Adipocyte (in vitro differentiated cells): ENCODE measurements at regions not wholly inside any gene's neighbourhood (a gene's known extent, or its start where the extent isn't known, plus 50 kb on each side); places are given as distances from the start of the nearest gene placed in this dataset.

Experiments used
- DNase-seq: peaks from one replicate; pipeline ENCODE4 v3.0.0-alpha.2; 2015; ENCODE audit warnings: low read depth
- H3K27me3 ChIP-seq: replicated peaks from 2 replicates; pipeline ENCODE4 v1.7.0; 2013; ENCODE audit warnings: mild to moderate bottlenecking, low read length, moderate library complexity; ENCODE audit not compliant: control insufficient read depth, insufficient read depth
- H3K36me3 ChIP-seq: 2 replicates; pipeline ENCODE4 v1.7.0; 2013; ENCODE audit warnings: low read length, mild to moderate bottlenecking, moderate library complexity; ENCODE audit not compliant: control insufficient read depth, insufficient read depth, severe bottlenecking
- H3K4me1 ChIP-seq: 2 replicates; pipeline ENCODE4 v1.7.0; 2013; ENCODE audit warnings: mild to moderate bottlenecking, low read length, moderate library complexity; ENCODE audit not compliant: control insufficient read depth, insufficient read depth
- H3K4me3 ChIP-seq: 2 replicates; pipeline ENCODE4 v1.7.0; 2013; ENCODE audit warnings: mild to moderate bottlenecking, low read length, moderate library complexity
- H3K9ac ChIP-seq: 2 replicates; pipeline ENCODE4 v1.7.0; 2013; ENCODE audit warnings: mild to moderate bottlenecking, low read length, moderate library complexity
- H3K9me3 ChIP-seq: 2 replicates; pipeline ENCODE4 v1.7.0; 2013; ENCODE audit warnings: mild to moderate bottlenecking, low read length, moderate library complexity; ENCODE audit not compliant: control insufficient read depth

DNA sequence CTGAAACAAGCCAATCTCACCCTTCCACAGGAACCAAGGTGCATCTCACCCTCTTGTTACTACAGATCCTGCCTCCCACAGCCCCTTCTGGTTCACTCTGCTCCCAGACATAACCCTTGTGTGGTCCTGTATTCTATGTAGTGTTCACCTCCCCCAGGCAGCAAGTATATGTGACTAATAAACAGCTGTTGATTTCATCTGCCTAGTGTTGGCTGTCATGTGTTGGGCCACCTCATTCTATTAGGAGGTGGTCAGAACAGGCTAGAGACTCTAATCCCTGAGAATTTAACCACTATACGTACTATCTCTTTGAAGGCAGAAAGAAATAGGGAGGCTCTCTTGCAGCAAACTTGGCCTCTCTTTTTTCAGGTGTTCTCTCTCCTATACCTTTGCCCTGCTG lies 134.3 kb upstream of the RPL34 start:
- H3K36me3 ChIP-seq = no peaks in the 10 kb centered on the region
- H3K9me3 ChIP-seq = no peaks in the 10 kb centered on the region
- no peak overlapping the region for H3K9ac ChIP-seq
- no peak for DNase-seq
- no peak overlapping the region for H3K4me3 ChIP-seq
- no peaks in the 10 kb centered on the region for H3K4me1 ChIP-seq
- no peaks in the 10 kb centered on the region for H3K27me3 ChIP-seq

DNA sequence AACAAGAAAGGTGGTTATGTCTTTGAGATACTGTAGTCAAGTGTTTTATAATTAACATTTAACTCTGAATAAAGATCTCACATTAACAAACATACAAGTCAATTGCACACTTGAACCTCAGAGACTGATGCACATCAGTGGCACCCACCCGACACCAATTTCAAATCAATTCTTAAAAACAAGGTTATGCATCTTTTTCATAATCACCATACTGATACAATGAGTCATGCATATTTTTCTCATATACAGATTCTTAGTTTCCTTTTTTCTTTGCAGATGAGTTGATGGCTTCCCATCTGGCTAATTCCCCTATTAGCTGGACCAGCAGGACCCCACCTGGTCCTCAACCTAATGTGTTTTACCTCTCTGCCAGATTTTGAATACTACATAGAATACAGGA lies 136.2 kb upstream of the RPL34 start:
- Histone ChIP-seq H3K9ac (no peak overlapping the region), H3K4me3 (no peak overlapping the region), H3K36me3 (no peaks in the 10 kb centered on the region), H3K9me3 (no peaks in the 10 kb centered on the region), H3K27me3 (no peaks in the 10 kb centered on the region), H3K4me1 (no peaks in the 10 kb centered on the region)
- peak; percentile 9 for DNase-seq

DNA sequence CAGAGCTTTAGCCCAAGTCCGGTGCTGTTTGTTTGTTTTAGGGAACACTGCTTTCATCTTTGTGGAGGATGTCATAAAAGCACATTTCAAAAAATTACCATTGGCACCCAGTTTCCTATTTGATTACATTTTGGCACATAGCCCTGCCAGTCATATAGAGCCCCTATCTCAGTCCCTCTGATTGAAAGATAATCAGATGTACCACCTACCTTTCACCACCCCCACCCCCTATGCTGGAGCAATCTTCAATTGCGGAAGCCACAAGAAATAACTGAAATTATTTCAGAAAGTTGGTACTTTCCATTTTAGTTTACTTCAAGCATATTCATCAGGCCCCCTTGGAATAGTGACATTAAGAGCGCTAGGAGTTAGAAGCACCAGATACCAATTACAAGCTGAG lies 136.7 kb upstream of the RPL34 start:
- H3K4me3 ChIP-seq = no peak overlapping the region
- H3K36me3 ChIP-seq = no peaks in the 10 kb centered on the region
- DNase-seq = no peak

DNA sequence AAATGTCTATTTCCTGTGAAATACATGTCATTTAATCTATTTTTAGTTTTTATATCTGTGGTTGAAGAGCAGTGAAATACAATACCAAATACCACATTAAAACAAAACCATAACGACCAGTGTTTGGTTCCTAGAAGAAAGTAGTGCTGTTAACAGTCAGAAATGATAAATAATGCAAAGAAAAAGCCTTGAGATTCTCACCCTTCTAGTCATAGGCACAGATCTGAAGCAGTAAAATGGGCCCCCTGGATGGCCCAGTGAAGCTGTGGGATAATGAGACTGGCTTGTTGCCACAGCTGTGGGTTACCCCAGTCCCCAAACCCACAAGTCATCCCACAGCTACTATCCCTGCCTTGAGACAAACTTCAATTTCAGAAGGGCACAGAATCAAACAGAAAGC lies 137.3 kb upstream of the RPL34 start:
- H3K4me3 ChIP-seq = no peak overlapping the region
- H3K36me3 ChIP-seq = no peaks in the 10 kb centered on the region
- no peaks in the 10 kb centered on the region for H3K4me1 ChIP-seq
- H3K9ac ChIP-seq = no peak overlapping the region
- no peak for DNase-seq
- no peaks in the 10 kb centered on the region for H3K27me3 ChIP-seq
- H3K9me3 ChIP-seq = no peaks in the 10 kb centered on the region

More for the DNA sequence above, 136.7 kb upstream of the RPL34 start:
- no peaks in the 10 kb centered on the region for H3K9me3 ChIP-seq
- no peak overlapping the region for H3K9ac ChIP-seq
- no peaks in the 10 kb centered on the region for H3K4me1 ChIP-seq
- H3K27me3 ChIP-seq = no peaks in the 10 kb centered on the region

DNA sequence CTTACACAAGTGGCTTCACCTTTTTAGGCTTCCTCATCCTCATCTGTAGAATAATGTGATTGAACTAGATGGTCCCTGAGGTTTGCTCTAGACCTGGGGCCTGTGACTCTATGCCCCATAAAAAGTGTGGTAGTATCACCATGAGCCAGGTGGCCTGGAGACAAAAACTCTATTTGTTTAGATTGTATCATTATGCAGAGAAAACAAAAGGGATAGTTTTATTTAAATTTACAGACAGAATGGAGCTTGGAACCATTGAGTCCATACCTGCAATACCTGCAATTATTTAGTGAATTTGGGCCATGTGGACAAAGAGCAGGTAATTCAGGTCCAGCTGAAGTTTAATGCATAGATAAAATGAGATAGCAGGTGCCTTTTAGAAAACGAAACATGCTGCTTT lies 139.5 kb upstream of the RPL34 start:
- DNase-seq = no peak
- H3K9ac ChIP-seq = no peak overlapping the region
- H3K9me3 ChIP-seq = no peaks in the 10 kb centered on the region
- no peaks in the 10 kb centered on the region for H3K27me3 ChIP-seq
- H3K4me3 ChIP-seq = no peak overlapping the region
- H3K36me3 ChIP-seq = no peaks in the 10 kb centered on the region
- H3K4me1 ChIP-seq = no peaks in the 10 kb centered on the region

DNA sequence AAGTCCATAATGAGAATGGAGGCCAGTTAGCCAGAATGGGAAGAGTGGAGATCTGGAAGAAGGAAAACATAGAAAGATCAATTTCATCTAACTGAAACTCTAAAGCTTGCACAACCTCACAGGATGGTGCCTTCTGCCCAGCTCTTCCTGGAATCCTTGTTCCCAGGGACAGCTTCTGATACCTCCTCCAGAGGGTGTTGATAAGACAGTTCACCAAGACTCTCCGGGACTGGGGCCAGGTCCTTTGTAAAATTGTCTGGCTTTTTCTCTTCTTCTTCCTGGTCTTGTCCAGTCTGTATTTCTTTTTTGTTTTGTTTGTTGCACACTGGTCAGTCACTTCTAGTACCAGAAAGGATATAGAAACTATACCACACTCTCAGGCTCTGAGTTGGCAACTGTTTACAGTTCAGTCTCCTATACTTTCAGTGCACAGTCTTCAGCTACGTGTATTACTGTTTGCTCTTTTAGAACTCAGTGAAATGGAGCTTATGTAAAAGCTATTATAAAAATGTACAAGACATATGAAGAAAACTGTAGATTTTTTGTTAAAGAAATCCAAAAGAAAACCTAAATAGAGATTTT lies 142.8 kb upstream of the RPL34 start:
- no peak for DNase-seq
- Histone ChIP-seq H3K27me3 (peaks cover 9% of the 10 kb centered on the region), H3K4me1 (no peaks in the 10 kb centered on the region), H3K36me3 (no peaks in the 10 kb centered on the region), H3K9me3 (no peaks in the 10 kb centered on the region), H3K4me3 (no peak overlapping the region), H3K9ac (no peak overlapping the region)

DNA sequence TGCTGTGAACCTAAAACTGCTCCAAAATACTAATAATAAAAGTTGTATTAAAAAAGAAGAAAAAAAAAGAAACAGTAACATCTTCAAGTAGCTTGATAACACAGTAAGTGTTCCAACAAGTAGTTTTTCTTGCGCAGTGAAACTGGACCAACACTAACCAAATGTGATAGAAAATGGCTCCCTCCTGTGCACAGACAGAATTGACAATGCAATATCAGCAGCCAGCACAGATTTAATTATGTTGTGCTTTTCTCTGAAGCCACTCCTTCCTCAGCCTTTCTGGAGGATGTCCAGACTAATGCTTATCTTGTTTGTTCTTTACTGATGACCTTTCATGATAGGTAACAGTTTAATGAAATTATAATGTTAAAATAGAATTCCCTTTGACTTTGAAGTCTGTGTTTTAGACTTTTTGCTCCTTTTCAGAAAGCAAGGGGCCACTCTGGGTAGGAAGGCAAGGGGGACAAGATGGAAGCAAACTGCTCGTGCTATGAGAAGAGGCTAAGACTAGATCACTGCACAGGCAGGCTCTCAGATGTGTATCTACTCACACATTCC lies 147.1 kb upstream of the RPL34 start:
- H3K9me3 ChIP-seq = no peaks in the 10 kb centered on the region
- peaks cover 9% of the 10 kb centered on the region for H3K27me3 ChIP-seq
- H3K9ac ChIP-seq = no peak overlapping the region
- no peaks in the 10 kb centered on the region for H3K36me3 ChIP-seq
- no peak for DNase-seq
- no peak overlapping the region for H3K4me3 ChIP-seq
- H3K4me1 ChIP-seq = no peaks in the 10 kb centered on the region

DNA sequence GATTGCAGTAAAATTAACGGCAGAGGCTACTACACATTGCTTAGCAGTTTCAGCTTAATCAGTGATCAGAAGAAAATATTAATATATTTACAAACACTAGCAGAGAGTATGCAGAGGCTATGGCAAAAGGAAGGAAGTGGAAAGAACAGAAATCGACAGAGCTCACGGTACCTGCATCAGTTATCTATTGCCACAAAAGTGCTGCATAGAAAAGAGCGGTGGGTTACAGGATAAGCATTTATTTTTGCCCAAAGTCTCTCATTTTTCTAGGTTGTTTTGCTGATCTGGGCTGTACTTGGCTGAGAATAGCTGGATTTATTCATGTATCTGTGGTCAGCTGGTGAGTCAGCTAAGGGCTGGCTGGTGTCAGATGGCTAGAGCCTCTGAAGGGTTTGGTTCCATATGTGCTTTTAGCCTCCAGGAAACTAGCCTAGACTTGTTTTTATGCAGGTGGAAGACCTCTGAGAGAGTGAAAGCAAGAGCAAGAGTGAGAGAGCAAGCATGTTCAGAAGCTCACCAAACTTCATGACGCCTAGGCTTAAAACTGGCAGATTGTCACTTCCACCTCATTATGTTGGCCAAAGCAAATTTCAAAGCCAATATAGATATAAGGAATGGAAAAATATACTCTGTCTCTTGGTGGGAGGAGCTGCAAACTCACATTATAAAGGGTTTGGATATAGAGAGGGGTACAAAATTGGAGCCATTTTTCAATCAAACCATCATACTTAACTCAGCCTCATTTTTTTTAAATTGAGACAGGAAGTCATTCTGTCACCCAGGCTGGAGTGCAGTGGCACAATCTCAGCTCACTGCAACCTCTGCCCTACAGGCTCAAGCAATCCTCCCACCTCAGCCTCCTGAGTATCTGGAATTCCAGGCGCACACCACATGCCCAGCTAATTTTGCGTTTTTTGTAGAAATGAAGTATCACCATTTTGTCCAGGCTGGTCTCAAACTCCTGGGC lies 153.2 kb upstream of the RPL34 start:
- H3K27me3 ChIP-seq = no peaks in the 10 kb centered on the region
- H3K4me1 ChIP-seq = peaks cover 9% of the 10 kb centered on the region
- DNase-seq = peak; percentile 73
- H3K36me3 ChIP-seq = no peaks in the 10 kb centered on the region
- no peaks in the 10 kb centered on the region for H3K9me3 ChIP-seq
- no peak overlapping the region for H3K9ac ChIP-seq
- H3K4me3 ChIP-seq = no peak overlapping the region

DNA sequence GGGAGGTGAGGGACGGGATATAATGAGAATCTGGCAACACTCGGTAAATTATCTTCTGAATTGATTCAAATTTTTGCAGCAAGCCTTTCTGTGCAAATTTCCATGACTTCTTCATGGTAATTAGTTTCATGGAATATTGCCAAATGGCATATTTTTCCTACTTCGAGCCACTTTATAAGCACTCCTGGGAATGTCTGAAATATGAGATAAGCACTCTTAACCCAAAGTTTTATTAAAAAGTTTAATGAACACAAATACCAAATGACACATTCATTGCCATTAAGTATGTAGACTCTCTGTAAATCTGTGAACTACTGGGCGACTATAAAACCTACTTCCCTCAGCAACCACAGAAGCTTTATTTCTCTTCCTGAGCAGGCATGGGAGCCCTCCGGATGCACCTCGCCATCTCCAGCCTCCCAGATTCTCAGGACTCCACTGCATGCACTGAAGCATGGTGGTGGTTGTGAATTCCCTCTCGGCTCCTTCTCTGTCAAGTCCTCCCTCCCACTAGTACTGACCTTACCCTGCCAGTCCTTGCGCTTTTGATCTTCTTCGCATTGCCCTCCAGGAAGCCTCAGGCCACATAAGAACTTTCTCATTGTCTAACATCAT lies 154.4 kb upstream of the RPL34 start:
- Histone ChIP-seq H3K27me3 (no peaks in the 10 kb centered on the region), H3K36me3 (no peaks in the 10 kb centered on the region), H3K9ac (no peak overlapping the region), H3K4me3 (no peak overlapping the region), H3K9me3 (no peaks in the 10 kb centered on the region), H3K4me1 (peaks cover 9% of the 10 kb centered on the region)
- DNase-seq = no peak

DNA sequence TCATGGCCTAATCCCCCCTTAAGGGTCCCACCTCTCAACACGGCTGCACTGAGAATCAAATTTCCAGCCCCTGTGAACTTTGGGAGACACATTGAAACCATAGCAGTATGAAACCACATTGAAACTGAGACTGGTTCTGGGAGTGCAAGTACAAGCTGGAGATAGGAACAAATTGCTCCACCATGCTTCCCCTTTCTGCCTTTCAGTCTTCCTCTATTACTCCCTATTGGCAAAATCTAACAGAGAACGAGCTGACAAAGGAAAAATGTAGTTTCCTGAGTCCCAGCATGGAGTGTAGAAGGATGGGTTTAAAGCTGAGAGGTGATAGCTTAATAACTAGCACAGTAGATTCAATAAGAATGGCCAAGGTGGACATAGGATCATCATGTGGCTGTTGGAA lies 161.7 kb upstream of the RPL34 start:
- H3K4me3 ChIP-seq = no peak overlapping the region
- peaks cover 19% of the 10 kb centered on the region for H3K27me3 ChIP-seq
- H3K4me1 ChIP-seq = no peaks in the 10 kb centered on the region
- H3K36me3 ChIP-seq = no peaks in the 10 kb centered on the region
- no peak for DNase-seq
- no peak overlapping the region for H3K9ac ChIP-seq
- H3K9me3 ChIP-seq = peaks cover 6% of the 10 kb centered on the region

DNA sequence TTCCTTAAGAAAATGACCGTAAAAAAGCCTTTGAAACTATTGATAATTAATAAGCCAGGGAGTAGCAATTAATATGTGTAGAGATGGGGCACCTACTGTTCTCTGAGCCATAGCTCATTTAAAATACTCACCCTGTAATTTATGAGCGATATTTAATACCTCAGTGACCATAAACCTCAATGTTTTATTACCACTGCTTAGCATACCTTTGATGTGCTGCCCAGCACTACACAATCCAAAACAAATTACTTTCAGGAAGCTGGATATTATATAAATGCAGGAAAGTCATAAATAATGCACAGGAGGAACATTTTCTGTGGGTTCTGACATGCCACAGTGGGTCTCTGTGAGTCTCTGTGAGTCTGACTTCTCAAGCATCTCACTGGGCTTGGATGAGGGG lies 166.1 kb upstream of the RPL34 start:
- Histone ChIP-seq H3K27me3 (peaks cover 22% of the 10 kb centered on the region), H3K36me3 (no peaks in the 10 kb centered on the region), H3K9me3 (peaks cover 6% of the 10 kb centered on the region), H3K9ac (no peak overlapping the region), H3K4me1 (no peaks in the 10 kb centered on the region), H3K4me3 (no peak overlapping the region)
- no peak for DNase-seq
